ENCODE measurements at regions not wholly inside any gene's neighbourhood (a gene's known extent, or its start where the extent isn't known, plus 50 kb on each side); places are given as distances from the start of the nearest gene placed in this dataset.
"Not testable (repeated sequence)": the region's sequence is repeated elsewhere in the genome, so short reads cannot be mapped to it uniquely, and the experiment has no call there.

DNA sequence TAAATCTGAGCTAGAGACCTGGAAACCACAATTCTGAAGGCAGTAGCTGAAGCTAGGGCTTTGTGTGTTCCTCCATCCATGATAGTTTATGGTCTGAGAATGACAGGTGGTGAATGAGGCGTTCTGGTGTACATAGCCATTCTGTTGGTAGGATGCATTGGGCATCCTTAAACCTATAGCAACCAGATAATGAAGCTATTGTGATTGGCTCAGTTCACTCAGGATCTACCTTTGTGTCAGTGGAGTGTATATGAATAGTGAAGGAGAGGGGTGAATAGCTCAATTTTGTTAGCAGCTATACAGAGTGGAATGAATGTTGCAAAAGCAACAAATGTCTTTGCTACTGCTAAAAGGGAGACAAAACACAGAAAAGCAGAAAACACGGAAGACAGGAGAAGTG, 80.0 kb upstream of the PCDH20 start:
- Histone ChIP-seq H3K9me3 (ENCODE audit: insufficient read depth, low read depth, low read length) (no peaks in the 10 kb centered on the region), H3K4me1 (ENCODE audit: insufficient read depth, low read length, poor library complexity, severe bottlenecking) (no peaks in the 10 kb centered on the region), H3K36me3 (ENCODE audit: insufficient read depth, low read length) (no peaks in the 10 kb centered on the region), H3K4me2 (ENCODE audit: low read depth, low read length, poor library complexity, severe bottlenecking) (no peak overlapping the region), H3F3A (ENCODE audit: low read depth) (no peaks in the 10 kb centered on the region), H3K79me2 (ENCODE audit: insufficient read depth, low read length) (no peaks in the 10 kb centered on the region), H3K27me3 (ENCODE audit: insufficient read depth, low read length, poor library complexity, severe bottlenecking) (no peaks in the 10 kb centered on the region), H3K9ac (ENCODE audit: low read depth, low read length, poor library complexity, severe bottlenecking) (no peak overlapping the region), H3K9me2 (replicated peaks; ENCODE audit: low read depth, low read length) (no peaks in the 10 kb centered on the region), H4K20me1 (ENCODE audit: insufficient read depth, low read length, poor library complexity, severe bottlenecking) (no peaks in the 10 kb centered on the region), H3K4me3 (ENCODE audit: low read length, poor library complexity, severe bottlenecking) (no peak overlapping the region), H2AFZ (ENCODE audit: low read length) (no peak overlapping the region)
- no peak for TF ChIP-seq EZH2phosphoT487 (IDR thresholded peaks at IDR 0.05; ENCODE audit: borderline replicate concordance)
- TF ChIP-seq, protein P1, sequence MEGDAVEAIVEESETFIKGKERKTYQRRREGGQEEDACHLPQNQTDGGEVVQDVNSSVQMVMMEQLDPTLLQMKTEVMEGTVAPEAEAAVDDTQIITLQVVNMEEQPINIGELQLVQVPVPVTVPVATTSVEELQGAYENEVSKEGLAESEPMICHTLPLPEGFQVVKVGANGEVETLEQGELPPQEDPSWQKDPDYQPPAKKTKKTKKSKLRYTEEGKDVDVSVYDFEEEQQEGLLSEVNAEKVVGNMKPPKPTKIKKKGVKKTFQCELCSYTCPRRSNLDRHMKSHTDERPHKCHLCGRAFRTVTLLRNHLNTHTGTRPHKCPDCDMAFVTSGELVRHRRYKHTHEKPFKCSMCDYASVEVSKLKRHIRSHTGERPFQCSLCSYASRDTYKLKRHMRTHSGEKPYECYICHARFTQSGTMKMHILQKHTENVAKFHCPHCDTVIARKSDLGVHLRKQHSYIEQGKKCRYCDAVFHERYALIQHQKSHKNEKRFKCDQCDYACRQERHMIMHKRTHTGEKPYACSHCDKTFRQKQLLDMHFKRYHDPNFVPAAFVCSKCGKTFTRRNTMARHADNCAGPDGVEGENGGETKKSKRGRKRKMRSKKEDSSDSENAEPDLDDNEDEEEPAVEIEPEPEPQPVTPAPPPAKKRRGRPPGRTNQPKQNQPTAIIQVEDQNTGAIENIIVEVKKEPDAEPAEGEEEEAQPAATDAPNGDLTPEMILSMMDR (conservative IDR thresholded peaks at IDR 0.05; ENCODE audit: low read length), result no peak

DNA sequence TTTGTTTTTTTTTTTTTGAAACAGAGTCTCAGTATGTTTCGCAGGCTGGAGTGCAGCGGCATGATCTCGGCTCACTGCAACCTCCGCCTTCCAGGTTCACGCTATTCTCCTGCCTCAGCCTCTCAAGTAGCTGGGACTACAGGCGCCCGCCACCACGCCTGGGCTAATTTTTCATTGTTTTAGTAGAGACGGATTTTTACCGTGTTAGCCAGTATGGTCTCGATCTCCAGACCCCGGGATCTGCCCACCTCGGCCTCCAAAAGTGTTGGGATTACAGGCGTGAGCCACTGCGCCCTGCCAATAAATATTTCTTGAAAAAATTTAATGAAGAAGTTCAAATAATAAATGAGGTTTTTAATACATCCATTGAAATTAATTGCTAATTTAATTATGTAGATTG, 77.9 kb upstream of the PCDH20 start:
- not testable (repeated sequence) for H3K4me3 ChIP-seq (ENCODE audit: low read length, poor library complexity, severe bottlenecking); H3K9ac ChIP-seq (ENCODE audit: low read depth, low read length, poor library complexity, severe bottlenecking); H3K4me1 ChIP-seq (ENCODE audit: insufficient read depth, low read length, poor library complexity, severe bottlenecking); H3K9me3 ChIP-seq (ENCODE audit: insufficient read depth, low read depth, low read length); H2AFZ ChIP-seq (ENCODE audit: low read length); H3K36me3 ChIP-seq (ENCODE audit: insufficient read depth, low read length); H3K27me3 ChIP-seq (ENCODE audit: insufficient read depth, low read length, poor library complexity, severe bottlenecking); H3K9me2 ChIP-seq (replicated peaks; ENCODE audit: low read depth, low read length); H3K4me2 ChIP-seq (ENCODE audit: low read depth, low read length, poor library complexity, severe bottlenecking); H4K20me1 ChIP-seq (ENCODE audit: insufficient read depth, low read length, poor library complexity, severe bottlenecking); H3F3A ChIP-seq (ENCODE audit: low read depth); H3K79me2 ChIP-seq (ENCODE audit: insufficient read depth, low read length)

DNA sequence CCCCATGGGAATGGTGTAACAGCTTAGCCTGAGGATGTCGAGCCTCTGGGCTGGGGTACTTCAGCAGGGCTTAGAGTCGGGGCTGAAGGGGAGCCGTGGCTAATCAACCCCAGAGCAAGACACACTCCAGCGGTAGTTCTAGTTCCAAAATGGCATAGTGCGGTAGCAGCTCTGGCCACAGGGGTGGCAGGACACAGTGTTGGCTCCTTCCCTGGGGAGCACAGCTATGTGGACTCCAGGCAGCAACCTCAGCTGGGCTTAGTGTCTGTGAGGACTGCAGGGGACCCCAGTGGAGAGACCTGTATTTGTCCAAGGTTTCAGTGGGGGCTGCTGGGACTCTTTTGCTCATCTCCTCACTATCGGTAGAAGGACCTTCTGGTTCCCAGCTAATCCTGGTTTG, 70.8 kb upstream of the PCDH20 start:
- Histone ChIP-seq H2AFZ (ENCODE audit: low read length) (no peak overlapping the region), H3K36me3 (ENCODE audit: insufficient read depth, low read length) (no peaks in the 10 kb centered on the region), H3K9me2 (replicated peaks; ENCODE audit: low read depth, low read length) (no peaks in the 10 kb centered on the region), H3F3A (ENCODE audit: low read depth) (no peaks in the 10 kb centered on the region), H3K9ac (ENCODE audit: low read depth, low read length, poor library complexity, severe bottlenecking) (no peak overlapping the region), H4K20me1 (ENCODE audit: insufficient read depth, low read length, poor library complexity, severe bottlenecking) (no peaks in the 10 kb centered on the region), H3K79me2 (ENCODE audit: insufficient read depth, low read length) (no peaks in the 10 kb centered on the region), H3K27me3 (ENCODE audit: insufficient read depth, low read length, poor library complexity, severe bottlenecking) (no peaks in the 10 kb centered on the region), H3K4me3 (ENCODE audit: low read length, poor library complexity, severe bottlenecking) (no peak overlapping the region), H3K4me2 (ENCODE audit: low read depth, low read length, poor library complexity, severe bottlenecking) (no peak overlapping the region), H3K9me3 (ENCODE audit: insufficient read depth, low read depth, low read length) (no peaks in the 10 kb centered on the region), H3K4me1 (ENCODE audit: insufficient read depth, low read length, poor library complexity, severe bottlenecking) (no peaks in the 10 kb centered on the region)
- TF ChIP-seq, protein P1 (conservative IDR thresholded peaks at IDR 0.05; ENCODE audit: low read length), result no peak
- TF ChIP-seq EZH2phosphoT487 (IDR thresholded peaks at IDR 0.05; ENCODE audit: borderline replicate concordance), result no peak

DNA sequence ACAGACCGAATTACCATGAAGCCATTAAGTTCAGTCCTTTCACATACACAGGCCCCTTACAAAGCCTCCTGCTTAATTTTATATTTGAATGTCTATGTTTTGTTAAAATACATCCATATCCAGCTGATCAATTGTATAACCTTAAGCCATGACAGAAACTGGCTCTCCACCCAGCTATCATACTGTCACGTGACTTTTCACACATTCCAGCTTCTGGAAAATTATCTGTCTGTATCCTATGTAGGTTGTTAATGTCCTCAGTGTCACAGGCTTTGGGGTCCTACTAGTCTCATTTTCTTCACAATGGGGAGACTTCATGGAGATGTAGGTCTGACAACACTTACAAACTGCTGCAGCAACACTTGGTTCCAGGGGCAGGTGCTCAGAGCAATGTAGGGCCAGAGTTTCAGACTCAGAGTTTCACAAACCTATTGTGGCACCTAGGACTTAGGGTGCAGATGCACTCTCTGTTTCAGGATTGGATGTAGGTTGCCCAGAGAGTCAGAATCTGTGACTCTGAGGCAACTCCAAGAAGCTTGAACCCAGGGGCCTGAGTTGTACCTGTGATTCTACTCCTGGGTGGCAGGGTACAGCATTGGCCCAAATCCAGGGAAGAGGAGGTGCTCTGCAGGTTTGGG, 69.6 kb upstream of the PCDH20 start:
- H4K20me1 ChIP-seq (ENCODE audit: insufficient read depth, low read length, poor library complexity, severe bottlenecking), result no peaks in the 10 kb centered on the region
- no peaks in the 10 kb centered on the region for H3F3A ChIP-seq (ENCODE audit: low read depth)
- H3K79me2 ChIP-seq (ENCODE audit: insufficient read depth, low read length), result no peaks in the 10 kb centered on the region
- no peaks in the 10 kb centered on the region for H3K36me3 ChIP-seq (ENCODE audit: insufficient read depth, low read length)
- H3K27me3 ChIP-seq (ENCODE audit: insufficient read depth, low read length, poor library complexity, severe bottlenecking), result no peaks in the 10 kb centered on the region
- no peaks in the 10 kb centered on the region for H3K9me3 ChIP-seq (ENCODE audit: insufficient read depth, low read depth, low read length)
- no peak overlapping the region for H3K4me2 ChIP-seq (ENCODE audit: low read depth, low read length, poor library complexity, severe bottlenecking)
- H3K9me2 ChIP-seq (replicated peaks; ENCODE audit: low read depth, low read length), result no peaks in the 10 kb centered on the region
- no peak overlapping the region for H2AFZ ChIP-seq (ENCODE audit: low read length)
- H3K9ac ChIP-seq (ENCODE audit: low read depth, low read length, poor library complexity, severe bottlenecking), result no peak overlapping the region
- TF ChIP-seq EZH2phosphoT487 (IDR thresholded peaks at IDR 0.05; ENCODE audit: borderline replicate concordance), result no peak
- TF ChIP-seq, protein P1 (conservative IDR thresholded peaks at IDR 0.05; ENCODE audit: low read length), result no peak
- H3K4me1 ChIP-seq (ENCODE audit: insufficient read depth, low read length, poor library complexity, severe bottlenecking), result no peaks in the 10 kb centered on the region
- no peak overlapping the region for H3K4me3 ChIP-seq (ENCODE audit: low read length, poor library complexity, severe bottlenecking)

All from Loucy (cell line).